ENCODE measurements at regions not wholly inside any gene's neighbourhood (a gene's known extent, or its start where the extent isn't known, plus 50 kb on each side); places are given as distances from the start of the nearest gene placed in this dataset.

GRCh38 chr12:126588586-126589249, 1523.5 kb downstream of the AACS start:
- TF ChIP-seq CTCF (IDR thresholded peaks at IDR 0.05) (no peak), POLR2A (IDR thresholded peaks at IDR 0.05) (no peak)

All from adrenal gland (tissue), 5 donors.